ENCODE measurements at regions not wholly inside any gene's neighbourhood (a gene's known extent, or its start where the extent isn't known, plus 50 kb on each side); places are given as distances from the start of the nearest gene placed in this dataset.
"Not testable (repeated sequence)": the region's sequence is repeated elsewhere in the genome, so short reads cannot be mapped to it uniquely, and the experiment has no call there.

- Histone ChIP-seq H3K36me3 (ENCODE audit: control insufficient read depth, insufficient read depth, low read length, severe bottlenecking) (no peaks in the 10 kb centered on the region), H3K4me3 (ENCODE audit: low read length) (no peak overlapping the region), H3K9ac (ENCODE audit: low read length) (no peak overlapping the region), H3K27me3 (replicated peaks; ENCODE audit: control insufficient read depth, insufficient read depth, low read length) (no peaks in the 10 kb centered on the region), H3K9me3 (ENCODE audit: control insufficient read depth, low read length) (no peaks in the 10 kb centered on the region), H3K4me1 (ENCODE audit: control insufficient read depth, insufficient read depth, low read length) (peaks cover 7% of the 10 kb centered on the region)
- no peak for DNase-seq (ENCODE audit: low read depth)
These were observed 155.1 kb downstream of the ZNF22 start for GRCh38 chr10:45155784-45156183.

- H3K36me3 ChIP-seq (ENCODE audit: control insufficient read depth, insufficient read depth, low read length, severe bottlenecking), result no peaks in the 10 kb centered on the region
- no peak overlapping the region for H3K4me3 ChIP-seq (ENCODE audit: low read length)
- H3K27me3 ChIP-seq (replicated peaks; ENCODE audit: control insufficient read depth, insufficient read depth, low read length), result no peaks in the 10 kb centered on the region
- H3K9ac ChIP-seq (ENCODE audit: low read length), result no peak overlapping the region
- H3K9me3 ChIP-seq (ENCODE audit: control insufficient read depth, low read length), result no peaks in the 10 kb centered on the region
- DNase-seq (ENCODE audit: low read depth), result no peak
- H3K4me1 ChIP-seq (ENCODE audit: control insufficient read depth, insufficient read depth, low read length), result peaks cover 7% of the 10 kb centered on the region
These were observed 155.1 kb downstream of the OR13A1 start for GRCh38 chr10:45160271-45160670.

- H3K27me3 ChIP-seq (replicated peaks; ENCODE audit: control insufficient read depth, insufficient read depth, low read length), result no peaks in the 10 kb centered on the region
- H3K36me3 ChIP-seq (ENCODE audit: control insufficient read depth, insufficient read depth, low read length, severe bottlenecking), result no peaks in the 10 kb centered on the region
- H3K9ac ChIP-seq (ENCODE audit: low read length), result no peak overlapping the region
- DNase-seq (ENCODE audit: low read depth), result no peak
- H3K4me1 ChIP-seq (ENCODE audit: control insufficient read depth, insufficient read depth, low read length), result peaks cover 7% of the 10 kb centered on the region
- H3K4me3 ChIP-seq (ENCODE audit: low read length), result no peak overlapping the region
- no peaks in the 10 kb centered on the region for H3K9me3 ChIP-seq (ENCODE audit: control insufficient read depth, low read length)
These were observed 152.0 kb downstream of the OR13A1 start for GRCh38 chr10:45163315-45163975.

DNA sequence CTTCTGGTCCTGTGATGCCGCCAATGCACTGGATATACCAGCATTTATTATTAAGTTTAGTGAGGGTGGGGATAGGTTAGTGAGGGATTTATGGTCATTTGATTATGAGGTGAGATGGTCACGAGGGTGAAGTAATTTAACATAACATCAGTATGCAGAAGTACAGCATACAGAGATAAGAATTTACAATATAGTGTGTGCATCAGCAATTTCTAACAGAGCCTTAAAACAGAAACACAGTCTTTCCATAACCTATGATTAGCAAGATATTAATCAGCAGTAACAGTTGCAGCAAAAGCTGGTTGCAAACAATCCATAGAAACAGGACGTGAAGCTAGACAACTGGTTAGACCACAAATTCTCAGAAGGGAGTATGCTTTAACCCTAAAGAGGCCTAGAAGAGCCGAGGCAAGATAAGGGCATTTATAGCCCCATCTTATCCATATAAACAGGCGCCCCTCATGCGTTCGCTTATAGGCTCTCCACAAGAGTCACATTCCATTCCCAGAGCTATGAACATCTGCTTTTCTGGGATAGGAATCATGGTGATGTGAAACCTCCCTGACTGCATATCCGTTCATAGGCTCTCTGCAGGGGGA is 139.8 kb downstream of the OR13A1 start:
- not testable (repeated sequence) for H3K27me3 ChIP-seq (replicated peaks; ENCODE audit: control insufficient read depth, insufficient read depth, low read length); DNase-seq (ENCODE audit: low read depth); H3K9me3 ChIP-seq (ENCODE audit: control insufficient read depth, low read length); H3K36me3 ChIP-seq (ENCODE audit: control insufficient read depth, insufficient read depth, low read length, severe bottlenecking); H3K9ac ChIP-seq (ENCODE audit: low read length); H3K4me3 ChIP-seq (ENCODE audit: low read length)
- H3K4me1 ChIP-seq (ENCODE audit: control insufficient read depth, insufficient read depth, low read length), result peaks cover 10% of the 10 kb centered on the region

GRCh38 chr10:45179691-45180090 is 135.7 kb downstream of the OR13A1 start:
- no peak overlapping the region for H3K4me3 ChIP-seq (ENCODE audit: low read length)
- no peaks in the 10 kb centered on the region for H3K27me3 ChIP-seq (replicated peaks; ENCODE audit: control insufficient read depth, insufficient read depth, low read length)
- H3K36me3 ChIP-seq (ENCODE audit: control insufficient read depth, insufficient read depth, low read length, severe bottlenecking), result no peaks in the 10 kb centered on the region
- peaks cover 19% of the 10 kb centered on the region for H3K4me1 ChIP-seq (ENCODE audit: control insufficient read depth, insufficient read depth, low read length)
- no peak for DNase-seq (ENCODE audit: low read depth)
- H3K9ac ChIP-seq (ENCODE audit: low read length), result no peak overlapping the region
- no peaks in the 10 kb centered on the region for H3K9me3 ChIP-seq (ENCODE audit: control insufficient read depth, low read length)

GRCh38 chr10:45180507-45180906 is 134.9 kb downstream of the OR13A1 start:
- Histone ChIP-seq H3K9ac (ENCODE audit: low read length) (no peak overlapping the region), H3K4me1 (ENCODE audit: control insufficient read depth, insufficient read depth, low read length) (peaks cover 19% of the 10 kb centered on the region), H3K4me3 (ENCODE audit: low read length) (no peak overlapping the region), H3K36me3 (ENCODE audit: control insufficient read depth, insufficient read depth, low read length, severe bottlenecking) (no peaks in the 10 kb centered on the region), H3K27me3 (replicated peaks; ENCODE audit: control insufficient read depth, insufficient read depth, low read length) (no peaks in the 10 kb centered on the region), H3K9me3 (ENCODE audit: control insufficient read depth, low read length) (no peaks in the 10 kb centered on the region)
- no peak for DNase-seq (ENCODE audit: low read depth)

GRCh38 chr10:45180946-45181875 is 134.2 kb downstream of the OR13A1 start:
- H3K27me3 ChIP-seq (replicated peaks; ENCODE audit: control insufficient read depth, insufficient read depth, low read length), result no peaks in the 10 kb centered on the region
- H3K4me1 ChIP-seq (ENCODE audit: control insufficient read depth, insufficient read depth, low read length), result peaks cover 19% of the 10 kb centered on the region
- H3K4me3 ChIP-seq (ENCODE audit: low read length), result no peak overlapping the region
- no peaks in the 10 kb centered on the region for H3K36me3 ChIP-seq (ENCODE audit: control insufficient read depth, insufficient read depth, low read length, severe bottlenecking)
- DNase-seq (ENCODE audit: low read depth), result no peak
- H3K9me3 ChIP-seq (ENCODE audit: control insufficient read depth, low read length), result no peaks in the 10 kb centered on the region
- H3K9ac ChIP-seq (ENCODE audit: low read length), result no peak overlapping the region

- Histone ChIP-seq H3K9ac (ENCODE audit: low read length) (no peak overlapping the region), H3K36me3 (ENCODE audit: control insufficient read depth, insufficient read depth, low read length, severe bottlenecking) (no peaks in the 10 kb centered on the region), H3K4me3 (ENCODE audit: low read length) (no peak overlapping the region), H3K4me1 (ENCODE audit: control insufficient read depth, insufficient read depth, low read length) (peaks cover 19% of the 10 kb centered on the region), H3K9me3 (ENCODE audit: control insufficient read depth, low read length) (no peaks in the 10 kb centered on the region), H3K27me3 (replicated peaks; ENCODE audit: control insufficient read depth, insufficient read depth, low read length) (no peaks in the 10 kb centered on the region)
- DNase-seq (ENCODE audit: low read depth), result no peak
These were observed 132.2 kb downstream of the OR13A1 start for GRCh38 chr10:45183174-45183573.

DNA sequence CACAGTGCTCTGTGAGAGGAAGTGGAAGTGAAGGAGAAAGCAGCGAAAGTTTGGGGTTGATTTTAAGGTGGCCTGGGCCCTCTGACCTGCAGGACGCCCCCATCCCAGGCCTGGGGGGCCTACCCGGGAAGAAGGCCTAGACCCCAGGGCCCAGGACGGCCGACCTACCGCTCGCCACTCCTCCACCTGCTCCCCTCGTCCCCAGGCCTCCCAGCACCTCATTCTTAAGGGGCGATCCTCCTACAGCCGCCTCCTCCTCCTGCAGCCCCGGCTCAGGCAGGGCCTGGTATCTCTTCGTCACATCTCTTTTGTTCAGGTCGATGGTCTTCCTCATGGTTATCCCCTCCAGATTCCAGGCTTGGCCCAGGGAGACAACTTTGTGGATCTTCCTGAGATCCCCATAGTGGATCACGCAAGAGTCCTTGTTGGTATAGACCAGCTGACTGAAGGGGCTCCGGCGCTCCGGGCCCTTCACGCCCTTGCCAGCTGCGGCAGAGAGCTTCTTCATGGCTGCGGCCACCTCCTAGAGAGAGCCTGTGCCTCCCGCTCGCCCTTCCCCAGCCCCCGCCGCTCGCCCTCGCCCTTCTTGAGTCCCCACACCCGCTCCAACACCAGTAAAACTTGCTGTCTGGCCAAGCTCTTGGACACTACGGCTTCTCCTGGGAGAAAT is 117.5 kb downstream of the OR13A1 start:
- no peak for DNase-seq (ENCODE audit: low read depth)
- H3K27me3 ChIP-seq (replicated peaks; ENCODE audit: control insufficient read depth, insufficient read depth, low read length), result peaks cover 15% of the 10 kb centered on the region
- no peak overlapping the region for H3K4me3 ChIP-seq (ENCODE audit: low read length)

DNA sequence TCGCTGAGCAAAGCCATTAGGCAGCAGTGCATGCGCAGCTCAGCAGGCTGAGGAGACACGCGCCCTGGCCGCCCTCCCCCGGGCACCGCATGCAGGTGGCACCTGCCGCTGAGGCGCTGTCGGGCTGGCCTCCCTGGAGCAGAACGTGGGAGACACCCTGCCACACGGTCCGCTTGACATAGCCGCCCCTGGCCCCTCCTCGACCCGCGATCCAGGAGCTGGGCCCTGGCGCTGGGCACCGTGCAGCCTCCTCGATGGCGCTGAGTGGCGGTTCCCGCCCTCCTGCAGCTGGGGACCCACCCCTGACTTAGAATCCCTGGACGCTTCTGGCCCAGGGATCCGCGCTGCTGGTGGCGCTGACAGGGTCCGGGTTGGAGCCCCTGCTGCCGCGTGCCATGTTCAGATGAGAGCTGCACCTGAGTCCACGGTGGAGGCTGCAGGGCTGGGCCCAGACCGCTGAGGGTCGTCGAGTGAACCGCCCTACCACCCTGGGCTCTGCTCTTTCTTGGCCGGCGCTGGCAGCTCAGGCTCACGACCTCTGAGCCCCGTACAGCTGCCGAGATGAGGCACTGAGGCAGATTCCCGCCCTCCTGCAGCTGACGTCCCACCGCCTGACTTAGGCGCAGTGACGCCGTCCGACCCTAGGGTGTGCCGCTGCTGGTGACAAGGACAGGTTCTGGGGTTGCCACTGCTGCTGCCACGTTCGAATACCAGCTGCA is 116.8 kb downstream of the OR13A1 start:
- H3K9me3 ChIP-seq (ENCODE audit: control insufficient read depth, low read length), result no peaks in the 10 kb centered on the region
- H3K4me3 ChIP-seq (ENCODE audit: low read length), result no peak overlapping the region
- H3K4me1 ChIP-seq (ENCODE audit: control insufficient read depth, insufficient read depth, low read length), result no peaks in the 10 kb centered on the region
- H3K36me3 ChIP-seq (ENCODE audit: control insufficient read depth, insufficient read depth, low read length, severe bottlenecking), result no peaks in the 10 kb centered on the region
- H3K27me3 ChIP-seq (replicated peaks; ENCODE audit: control insufficient read depth, insufficient read depth, low read length), result peaks cover 15% of the 10 kb centered on the region
- no peak overlapping the region for H3K9ac ChIP-seq (ENCODE audit: low read length)
- DNase-seq (ENCODE audit: low read depth), result no peak

More for the DNA sequence above, 117.5 kb downstream of the OR13A1 start:
- no peaks in the 10 kb centered on the region for H3K4me1 ChIP-seq (ENCODE audit: control insufficient read depth, insufficient read depth, low read length)
- H3K36me3 ChIP-seq (ENCODE audit: control insufficient read depth, insufficient read depth, low read length, severe bottlenecking), result no peaks in the 10 kb centered on the region
- no peaks in the 10 kb centered on the region for H3K9me3 ChIP-seq (ENCODE audit: control insufficient read depth, low read length)
- no peak overlapping the region for H3K9ac ChIP-seq (ENCODE audit: low read length)

Measured in adipocyte (in vitro differentiated cells).